GM18907 (cell line): ENCODE measurements at regions not wholly inside any gene's neighbourhood (a gene's known extent, or its start where the extent isn't known, plus 50 kb on each side); places are given as distances from the start of the nearest gene placed in this dataset.
A peak's percentile ranks its signal among the peaks of the same experiment; 100 is the strongest.

Source experiments
- ATAC-seq: cut with Tn5 transposase; IDR thresholded peaks from one replicate; pipeline ENCODE4 v1.9.1; 2021; ENCODE audit warnings: mild to moderate bottlenecking, moderate library complexity; ENCODE audit not compliant: unreplicated experiment

DNA sequence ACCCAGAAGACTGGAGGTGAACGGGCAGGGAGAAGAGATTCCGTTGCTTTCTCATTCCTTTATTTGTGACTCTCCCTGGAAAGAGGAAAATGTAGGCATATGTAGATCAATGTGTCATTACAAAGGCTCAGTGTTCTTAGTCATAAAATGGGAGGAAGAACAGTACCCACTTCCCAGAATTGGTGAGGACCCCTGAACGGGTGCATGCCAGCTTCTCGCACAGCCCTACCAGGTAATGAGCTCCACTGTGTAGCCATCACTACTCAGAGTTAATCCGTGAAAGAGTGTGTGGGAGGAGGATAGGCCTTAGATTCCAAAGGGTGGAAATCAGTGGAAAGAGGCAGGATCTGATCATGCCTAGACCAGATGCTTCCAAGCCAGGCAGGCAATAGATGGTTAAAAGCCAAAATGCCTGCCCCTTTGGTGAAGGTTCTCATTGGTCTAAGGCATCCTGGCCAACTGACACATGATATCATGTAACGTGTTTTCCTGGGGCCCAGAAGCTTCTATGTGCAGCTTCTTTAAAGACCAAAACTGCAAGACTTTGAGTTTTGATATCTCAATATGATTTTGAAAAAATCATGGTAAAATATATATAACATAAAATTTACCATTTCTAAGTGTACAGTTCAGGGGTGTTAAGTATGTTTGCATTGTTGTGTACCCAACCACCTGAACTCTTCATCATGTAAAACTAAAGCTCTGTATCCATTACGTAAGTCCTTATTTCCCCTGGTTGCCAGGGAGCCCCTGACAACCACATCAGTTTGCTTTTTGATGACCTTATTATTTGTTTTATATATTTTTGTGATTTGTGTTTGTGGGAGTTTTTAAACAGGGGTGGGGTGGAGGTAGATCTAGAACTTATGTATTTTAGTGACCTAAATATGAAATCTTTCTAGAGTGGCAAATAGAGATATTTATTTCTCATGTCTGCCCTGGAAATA is 402.2 kb upstream of the CFAP20DC start:
- ATAC-seq: no peak

DNA sequence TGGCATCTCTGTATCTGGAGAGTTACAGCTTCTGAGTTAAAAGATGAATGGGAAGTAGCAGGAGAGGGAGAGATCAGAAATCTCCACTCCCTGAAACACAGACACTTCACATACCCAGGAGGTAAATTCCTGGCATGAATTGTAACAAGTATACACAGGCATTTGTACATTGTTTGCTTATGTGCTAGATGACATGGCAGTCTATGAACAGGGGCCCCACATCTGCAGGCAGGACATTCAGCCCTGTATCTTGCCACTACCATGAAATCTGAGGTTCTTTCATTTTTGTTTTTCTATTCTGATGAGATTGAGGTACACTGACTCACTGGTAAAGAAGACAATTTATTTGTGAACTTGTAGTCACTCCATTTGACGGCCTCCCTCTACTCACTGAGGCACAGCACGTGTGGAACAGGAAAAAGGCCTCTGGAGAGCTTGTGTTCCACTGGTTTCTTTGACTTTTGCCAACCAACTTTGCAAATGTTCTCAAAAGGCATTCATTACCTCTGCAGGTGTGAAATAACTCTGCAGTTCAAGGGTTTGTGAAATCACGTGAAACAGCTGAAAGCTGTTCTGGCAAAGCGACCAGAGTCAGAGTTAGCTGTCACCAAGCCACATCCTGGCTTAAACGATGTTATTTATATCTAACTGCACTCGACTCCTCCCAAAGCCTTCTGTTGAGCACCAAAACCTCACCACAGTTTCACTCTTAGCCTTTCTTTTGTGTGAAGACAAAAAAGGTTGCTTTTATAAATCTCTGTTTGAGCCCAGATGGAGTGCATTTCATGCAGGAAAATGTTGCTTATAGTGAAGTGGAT is 401.3 kb upstream of the CFAP20DC start:
- peak; percentile 96 for ATAC-seq

DNA sequence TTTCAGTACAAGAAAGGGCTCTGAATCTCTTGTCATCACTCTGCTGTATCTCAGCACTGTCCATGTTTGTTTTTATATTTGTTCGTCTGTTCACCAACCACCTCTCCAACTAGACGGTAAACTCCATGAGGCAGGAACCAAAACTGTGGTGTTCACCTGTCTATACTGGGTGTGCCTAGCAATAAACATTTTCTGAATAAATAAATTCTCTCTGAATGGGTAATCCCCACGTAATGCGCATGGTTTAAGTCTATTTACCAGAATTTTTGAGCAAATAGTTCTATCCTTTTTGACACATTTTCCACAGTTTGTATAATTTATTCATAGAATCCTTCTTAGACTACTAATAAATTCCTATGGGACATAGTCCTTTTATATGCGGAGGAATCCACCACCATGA is 400.6 kb upstream of the CFAP20DC start:
- no peak for ATAC-seq

DNA sequence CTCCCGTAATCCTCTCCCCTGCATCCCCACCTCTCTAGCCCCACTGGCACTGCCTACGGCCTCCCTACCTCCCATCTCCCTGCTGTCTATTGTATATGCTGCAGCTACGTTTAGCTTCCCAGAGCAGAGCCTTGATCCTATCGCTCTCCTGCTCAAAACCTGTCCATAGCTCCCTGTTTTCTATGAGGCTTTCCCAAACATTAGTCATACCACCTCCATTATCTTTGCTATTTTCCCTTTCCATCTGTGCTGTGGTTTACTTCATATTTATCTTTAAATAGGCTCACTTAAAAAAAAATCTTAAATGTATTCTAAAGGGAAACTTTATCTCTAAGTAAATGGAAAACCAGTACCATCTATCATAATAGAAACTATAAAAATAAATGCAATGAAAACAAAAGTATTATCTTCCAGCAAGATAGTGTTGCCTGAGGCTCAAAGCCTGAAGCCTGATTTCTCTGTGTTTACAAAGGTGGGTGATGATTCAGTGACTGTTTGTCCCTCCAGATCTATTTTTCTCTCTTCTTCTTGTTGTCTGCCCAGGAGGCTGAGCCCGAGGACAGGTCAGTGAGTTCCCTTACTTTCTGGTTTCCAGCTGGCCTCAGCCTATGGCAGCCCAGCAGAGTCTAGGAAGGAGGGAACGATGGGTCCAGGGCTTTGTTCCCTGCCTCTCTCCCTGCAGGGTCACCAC is 397.1 kb upstream of the CFAP20DC start:
- no peak for ATAC-seq

DNA sequence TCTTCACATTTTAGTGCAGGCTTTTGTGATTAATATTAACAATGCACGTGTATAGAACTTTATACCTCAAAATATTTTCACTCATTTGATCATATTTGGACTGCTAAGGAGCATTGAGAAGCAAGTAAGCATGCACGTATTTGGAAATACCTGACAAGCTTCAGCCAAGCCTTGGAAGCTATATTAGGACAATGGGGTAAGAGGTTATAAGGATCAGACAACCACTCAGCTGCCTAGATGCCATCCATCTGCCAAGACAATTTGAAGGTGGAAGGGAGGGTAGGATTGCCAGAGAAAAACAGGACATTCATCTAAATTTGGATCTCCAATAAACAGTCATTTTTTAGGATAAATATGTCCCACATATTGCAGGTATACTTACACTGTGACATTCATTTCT is 394.9 kb upstream of the CFAP20DC start:
- no peak for ATAC-seq

DNA sequence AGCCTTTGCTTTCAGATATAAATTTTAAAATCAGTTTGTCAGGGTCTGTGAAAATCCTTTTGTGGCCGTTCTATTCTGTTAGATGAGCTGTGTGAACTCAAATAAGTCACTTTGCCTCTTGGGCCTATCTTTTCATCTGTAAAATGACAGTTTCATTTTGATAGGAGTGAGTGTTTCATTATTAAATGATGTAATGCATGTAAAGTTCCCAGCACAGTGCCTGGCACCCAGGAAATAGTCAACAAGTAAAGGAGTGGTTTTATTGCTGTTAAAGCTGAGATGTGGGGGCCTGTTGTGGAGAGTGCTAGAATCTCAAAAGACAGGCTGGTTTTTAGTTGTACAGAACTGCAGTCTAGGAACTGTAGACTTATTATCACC is 394.5 kb upstream of the CFAP20DC start:
- no peak for ATAC-seq

DNA sequence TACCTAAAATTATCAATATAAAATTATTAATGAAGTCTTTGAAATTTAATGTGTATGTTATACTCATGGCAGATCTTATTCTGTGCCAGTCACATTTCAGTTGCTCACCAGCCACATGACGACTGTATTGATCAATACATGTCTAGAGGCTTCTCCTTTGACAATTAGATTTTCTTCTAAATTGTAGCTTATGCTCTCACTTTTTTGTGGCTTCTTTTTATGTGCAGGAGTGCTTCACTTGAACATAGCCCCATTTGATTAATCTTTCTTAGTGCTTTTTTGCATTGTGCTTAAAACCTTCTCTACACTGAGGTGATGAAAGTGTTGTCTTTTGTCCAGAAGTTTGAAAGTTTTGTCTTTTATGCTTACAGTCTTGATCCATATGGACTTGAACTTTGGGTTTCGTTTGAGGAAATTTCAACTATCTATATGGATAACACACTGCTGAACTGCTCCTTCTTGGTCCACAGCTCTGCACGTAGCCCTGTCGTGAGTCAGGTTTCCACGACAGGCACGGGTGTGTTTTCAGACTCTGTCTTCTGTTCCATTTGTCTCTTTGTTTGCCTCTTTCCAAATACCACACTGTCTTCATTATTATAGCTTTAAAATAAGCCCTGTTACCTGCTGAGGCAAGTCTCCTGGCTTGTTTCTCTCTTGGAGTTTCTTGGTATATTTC is 393.9 kb upstream of the CFAP20DC start:
- ATAC-seq: no peak

DNA sequence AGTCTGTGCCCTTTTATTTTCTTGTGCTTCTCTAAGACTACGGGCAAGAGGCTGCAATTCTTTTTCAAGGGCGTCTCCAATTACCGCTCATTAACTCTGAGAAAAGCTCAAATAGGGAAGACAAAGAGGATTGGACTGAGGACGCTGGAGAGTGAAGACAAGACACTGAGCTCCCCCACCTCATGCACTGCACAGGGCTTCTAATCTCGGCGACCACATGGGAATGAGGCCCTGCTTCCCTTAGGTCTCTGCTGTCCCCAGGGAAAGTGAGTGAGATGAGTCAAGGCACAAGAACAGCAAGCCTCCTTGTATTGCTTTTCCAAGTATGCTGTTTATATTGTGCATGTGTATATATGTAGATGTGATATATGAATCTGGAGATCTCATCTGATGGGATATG is 392.2 kb upstream of the CFAP20DC start:
- ATAC-seq: no peak

DNA sequence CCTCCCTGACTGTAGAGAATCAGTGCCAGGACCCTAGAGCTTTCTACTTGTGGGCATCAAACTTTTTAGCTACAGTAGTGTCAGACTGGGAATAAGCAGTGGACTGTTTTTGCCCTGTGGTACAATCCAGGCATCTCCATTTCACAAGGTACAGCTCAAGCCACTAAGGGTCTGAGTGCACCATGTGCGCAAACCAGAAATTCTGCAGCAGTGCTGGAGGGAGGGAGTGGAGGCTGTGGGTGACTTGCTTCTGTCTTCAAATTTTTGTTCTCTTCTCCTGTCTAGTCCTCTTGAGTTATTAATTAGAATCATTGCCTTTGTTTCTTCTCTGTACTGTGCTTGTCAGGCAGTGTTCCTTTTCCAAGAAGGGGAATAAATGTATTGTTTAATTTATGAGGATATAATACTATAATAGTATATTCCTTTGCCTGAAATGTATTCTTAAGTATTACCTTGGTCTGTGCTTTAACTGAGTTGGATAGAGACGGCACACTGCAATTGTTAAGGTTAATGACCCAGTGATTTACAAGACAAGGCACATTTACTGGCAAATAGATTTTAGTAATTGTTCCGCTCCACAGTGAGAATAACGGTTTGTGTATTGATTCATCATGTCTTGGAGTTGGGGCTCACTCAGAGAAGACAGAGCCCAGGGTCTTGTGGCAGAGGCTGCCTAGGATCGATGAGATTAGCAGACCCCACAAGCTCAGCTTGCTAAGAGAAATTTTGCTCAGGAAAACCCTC is 390.6 kb upstream of the CFAP20DC start:
- ATAC-seq: no peak

DNA sequence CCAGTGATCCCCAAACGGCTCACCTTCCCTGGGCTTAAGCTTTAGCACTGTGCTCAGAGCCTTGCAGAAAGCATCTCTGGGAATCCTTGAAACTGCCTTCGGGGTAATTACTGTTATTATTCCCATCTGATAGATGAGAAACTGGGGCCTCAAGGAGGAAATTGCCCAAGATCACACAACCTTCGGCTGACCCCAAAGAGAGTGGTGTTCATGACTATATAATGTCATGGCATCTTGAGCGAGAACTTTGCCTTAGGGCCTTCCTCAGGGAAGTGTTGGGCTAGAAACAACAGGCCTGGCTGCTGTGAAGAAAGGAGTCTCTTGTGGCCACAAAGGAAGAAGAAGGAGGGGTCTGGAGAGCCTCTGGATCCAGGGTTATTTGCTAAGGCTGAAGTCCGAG is 388.7 kb upstream of the CFAP20DC start:
- ATAC-seq: no peak

DNA sequence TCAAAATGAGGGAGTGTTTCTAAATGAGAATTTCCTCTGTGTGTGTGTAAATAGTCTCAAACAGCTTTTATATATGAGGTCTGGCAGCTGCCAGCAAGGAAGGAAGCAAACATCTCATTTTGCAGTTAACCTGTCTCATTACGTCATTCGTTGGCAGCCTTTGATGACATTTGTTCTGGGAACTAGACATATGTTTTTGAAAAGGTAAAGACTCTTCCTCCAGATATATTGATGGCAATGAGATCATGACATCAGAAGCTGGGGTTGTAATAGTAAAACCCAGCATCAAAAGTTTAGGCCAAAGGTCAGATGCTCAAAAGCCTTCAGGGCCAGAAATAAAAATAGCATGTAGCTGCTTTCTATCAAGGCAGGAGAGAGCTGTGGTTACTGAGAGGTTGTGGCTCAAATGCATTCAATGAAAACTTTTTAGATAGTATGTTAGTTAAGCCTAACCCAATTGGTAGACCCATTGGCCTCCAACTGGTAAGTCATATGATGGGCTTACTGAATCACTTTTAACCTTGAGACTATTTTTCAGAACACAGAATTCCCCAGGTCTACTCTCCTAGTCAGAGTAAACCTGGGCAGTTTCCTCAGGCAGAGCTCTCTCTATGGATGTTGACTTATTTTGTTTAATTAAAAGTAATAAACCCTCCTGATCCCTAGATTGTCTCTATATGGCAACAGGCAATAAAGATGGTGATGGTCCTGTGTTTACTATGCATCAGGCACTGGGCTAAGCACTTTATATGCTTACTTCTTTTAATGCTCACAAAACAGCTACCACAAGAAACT is 386.5 kb upstream of the CFAP20DC start:
- no peak for ATAC-seq

DNA sequence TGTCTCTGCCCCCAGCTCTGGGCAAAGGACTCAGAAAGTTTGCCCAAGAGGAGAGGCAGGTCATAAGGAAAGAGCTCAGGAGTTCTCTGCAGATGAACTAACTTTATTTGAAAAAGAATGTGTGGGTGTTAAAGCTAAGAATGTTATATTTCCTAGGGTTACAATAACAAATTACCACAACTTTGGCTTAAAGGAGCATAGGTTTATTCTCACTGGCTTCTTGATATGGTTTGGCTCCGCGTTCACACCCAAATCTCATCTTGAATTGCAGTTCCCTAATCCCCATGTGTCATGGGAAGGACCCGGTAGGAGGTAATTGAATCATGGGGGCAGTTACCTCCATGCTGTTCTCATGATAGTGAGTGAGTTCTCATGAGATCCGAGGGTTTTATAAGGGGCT is 383.7 kb upstream of the CFAP20DC start:
- ATAC-seq: no peak

DNA sequence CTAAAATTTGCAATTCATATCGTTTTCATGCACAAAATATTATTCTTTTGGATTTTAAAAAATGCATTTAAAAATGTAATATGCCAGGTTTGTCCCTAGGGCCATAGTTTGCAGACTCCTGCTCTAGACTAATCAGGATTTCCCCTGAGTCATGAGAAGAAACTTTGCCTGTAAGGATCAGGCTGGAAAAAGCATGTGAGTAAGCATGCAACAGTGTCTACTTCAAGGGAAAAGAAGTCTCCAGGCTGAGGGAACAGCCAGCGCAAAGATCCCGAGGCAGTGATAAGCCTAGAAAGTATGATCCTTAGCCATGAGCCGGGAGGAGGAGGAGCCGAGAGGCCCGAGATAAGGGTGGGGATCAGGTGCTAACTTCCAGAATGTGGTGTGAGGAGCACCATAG is 382.8 kb upstream of the CFAP20DC start:
- ATAC-seq: no peak

DNA sequence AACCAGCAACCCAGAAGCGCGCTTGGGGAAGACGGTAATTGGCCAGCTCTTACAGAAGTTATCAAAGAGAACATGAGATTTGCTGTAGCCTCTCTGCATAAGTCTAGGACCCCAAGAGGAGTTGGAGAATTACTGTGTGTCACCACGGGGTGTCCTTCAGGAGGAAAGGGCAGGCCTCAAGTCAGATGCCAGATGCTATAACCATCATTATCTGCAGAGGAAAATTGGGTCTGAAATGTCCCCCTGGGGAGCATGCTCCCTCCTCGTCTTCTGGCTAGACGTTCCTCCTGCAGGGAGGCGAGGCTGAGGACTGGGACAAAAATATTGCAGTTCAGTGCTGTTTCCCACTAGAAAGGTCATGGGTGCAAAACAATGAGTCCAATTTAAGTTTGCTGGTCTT is 380.5 kb upstream of the CFAP20DC start:
- ATAC-seq: no peak

DNA sequence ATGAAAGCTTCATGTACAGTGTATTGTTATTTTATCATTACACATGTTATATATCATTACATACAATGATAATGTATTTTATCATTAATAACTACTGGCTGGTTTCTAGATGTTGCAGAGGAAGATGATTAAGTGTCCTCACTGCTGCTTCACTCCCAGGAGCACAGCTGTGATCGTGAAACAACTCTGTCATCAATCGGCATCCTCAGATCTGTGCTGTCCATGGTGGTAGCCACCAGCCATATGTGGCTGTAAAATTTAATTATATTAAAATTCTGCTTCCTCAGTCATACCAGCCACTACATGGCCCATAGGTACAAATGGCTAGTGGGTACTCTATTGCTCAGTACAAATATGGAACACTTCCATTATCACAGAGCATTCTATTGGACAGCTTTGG is 379.4 kb upstream of the CFAP20DC start:
- ATAC-seq: no peak

DNA sequence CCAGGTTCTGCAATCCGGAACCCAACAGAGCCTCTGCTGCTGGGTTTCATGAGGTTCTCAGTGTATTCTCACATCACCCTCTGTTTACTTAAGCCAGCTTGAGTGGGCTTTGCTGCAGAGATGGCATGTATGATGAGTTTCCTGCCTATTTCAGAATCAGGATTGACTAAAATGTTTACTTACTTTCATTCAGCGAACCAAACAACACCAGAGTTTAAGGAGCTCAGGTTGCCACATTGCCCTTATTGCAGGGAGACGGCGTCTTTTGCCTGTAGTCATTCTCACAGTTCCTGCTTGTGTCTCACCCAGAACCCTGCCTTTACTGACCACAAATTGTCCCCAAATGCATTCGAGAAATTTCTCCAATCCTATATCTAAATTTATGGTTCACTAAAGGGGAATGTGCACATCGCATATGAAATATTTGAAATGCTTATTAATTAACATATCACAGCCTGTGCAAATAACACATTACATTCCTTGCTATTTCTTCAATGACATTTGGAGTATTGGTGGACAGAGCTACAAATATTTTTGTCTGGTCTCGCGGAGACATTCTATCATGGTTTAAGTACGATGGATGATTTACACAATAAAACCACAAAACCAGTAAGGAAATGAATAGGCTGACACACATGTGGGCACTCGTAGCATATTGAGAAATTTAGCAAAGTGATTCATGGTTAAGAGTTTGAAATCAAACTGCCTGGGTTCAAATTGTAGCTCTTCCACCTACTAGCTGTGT is 377.2 kb upstream of the CFAP20DC start:
- no peak for ATAC-seq

DNA sequence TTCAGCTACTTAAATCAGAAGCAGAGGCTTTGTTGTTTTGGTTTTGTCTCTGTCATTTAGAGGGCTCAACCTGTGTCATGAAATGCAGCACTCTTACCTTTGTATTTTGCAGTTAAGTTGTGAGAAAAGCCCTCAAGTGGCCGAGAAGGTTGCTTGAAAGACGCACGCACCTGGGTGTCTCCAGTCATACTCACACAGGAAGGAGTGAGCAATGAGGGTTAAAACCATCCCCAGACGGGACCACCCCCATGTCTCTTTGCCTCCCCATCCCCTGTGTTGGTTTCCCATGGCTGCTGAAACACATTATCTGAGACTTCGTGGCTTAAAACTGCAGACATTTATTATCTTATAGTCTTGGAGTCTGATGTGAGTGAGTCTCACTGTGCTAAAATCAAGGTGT is 376.1 kb upstream of the CFAP20DC start:
- ATAC-seq: no peak

DNA sequence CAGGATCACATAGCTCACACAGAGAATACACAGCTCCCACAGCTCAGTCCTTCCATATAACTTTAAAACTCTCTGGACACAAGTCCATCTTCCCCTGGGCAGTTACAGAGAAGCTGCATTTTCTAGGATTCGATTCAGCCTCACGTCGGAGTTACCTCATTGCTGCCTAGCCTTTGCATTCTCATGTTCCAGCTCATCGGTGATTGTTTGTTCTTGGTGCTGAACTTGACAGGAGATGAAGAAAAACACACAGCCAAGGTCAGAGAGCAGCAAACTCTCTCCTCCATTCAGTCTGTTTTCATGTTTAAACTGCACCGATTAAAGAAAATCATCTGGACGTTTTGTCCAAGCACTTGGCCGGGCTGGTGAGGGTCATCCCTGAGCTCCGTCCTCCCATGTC is 375.5 kb upstream of the CFAP20DC start:
- no peak for ATAC-seq
